ENCODE measurements at regions not wholly inside any gene's neighbourhood (a gene's known extent, or its start where the extent isn't known, plus 50 kb on each side); places are given as distances from the start of the nearest gene placed in this dataset.

- TF ChIP-seq, protein P1, sequence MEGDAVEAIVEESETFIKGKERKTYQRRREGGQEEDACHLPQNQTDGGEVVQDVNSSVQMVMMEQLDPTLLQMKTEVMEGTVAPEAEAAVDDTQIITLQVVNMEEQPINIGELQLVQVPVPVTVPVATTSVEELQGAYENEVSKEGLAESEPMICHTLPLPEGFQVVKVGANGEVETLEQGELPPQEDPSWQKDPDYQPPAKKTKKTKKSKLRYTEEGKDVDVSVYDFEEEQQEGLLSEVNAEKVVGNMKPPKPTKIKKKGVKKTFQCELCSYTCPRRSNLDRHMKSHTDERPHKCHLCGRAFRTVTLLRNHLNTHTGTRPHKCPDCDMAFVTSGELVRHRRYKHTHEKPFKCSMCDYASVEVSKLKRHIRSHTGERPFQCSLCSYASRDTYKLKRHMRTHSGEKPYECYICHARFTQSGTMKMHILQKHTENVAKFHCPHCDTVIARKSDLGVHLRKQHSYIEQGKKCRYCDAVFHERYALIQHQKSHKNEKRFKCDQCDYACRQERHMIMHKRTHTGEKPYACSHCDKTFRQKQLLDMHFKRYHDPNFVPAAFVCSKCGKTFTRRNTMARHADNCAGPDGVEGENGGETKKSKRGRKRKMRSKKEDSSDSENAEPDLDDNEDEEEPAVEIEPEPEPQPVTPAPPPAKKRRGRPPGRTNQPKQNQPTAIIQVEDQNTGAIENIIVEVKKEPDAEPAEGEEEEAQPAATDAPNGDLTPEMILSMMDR (IDR thresholded peaks at IDR 0.05): no peak
- TF ChIP-seq POLR2A (IDR thresholded peaks at IDR 0.05): no peak
These were observed 85.8 kb upstream of the MVB12B start for GRCh38 chr9:126240835-126241234.

Measured in right lobe of liver (tissue), 4 donors.